IMR-90 (cell line): ENCODE measurements at regions not wholly inside any gene's neighbourhood (a gene's known extent, or its start where the extent isn't known, plus 50 kb on each side); places are given as distances from the start of the nearest gene placed in this dataset.

Experiments used
- CEBPB ChIP-seq: IDR thresholded peaks from 2 replicates; pipeline ENCODE4 v1.6.1; 2012; ENCODE audit warnings: low read depth, low read length, improper control_type of control experiment
- CHD1 ChIP-seq: IDR thresholded peaks from 2 replicates; pipeline ENCODE4 v1.6.1; 2012; ENCODE audit warnings: low read depth, low read length, improper control_type of control experiment
- CTCF ChIP-seq: conservative IDR thresholded peaks from 2 replicates; pipeline ENCODE4 v1.5.1; 2012; ENCODE audit warnings: mild to moderate bottlenecking, low read depth, low read length, improper control_type of control experiment
- ELK1 ChIP-seq: fragments of 150-350 bp; IDR thresholded peaks from 2 replicates; pipeline ENCODE4 v1.6.1; 2016; ENCODE audit warnings: low read depth, mild to moderate bottlenecking, low read length, moderate library complexity, borderline replicate concordance
- FOS ChIP-seq: fragments of 150-350 bp; IDR thresholded peaks from 2 replicates; pipeline ENCODE4 v1.6.1; 2016; ENCODE audit warnings: low read depth, low read length
- MAZ ChIP-seq: IDR thresholded peaks from 2 replicates; pipeline ENCODE4 v1.6.1; 2012; ENCODE audit warnings: low read depth, mild to moderate bottlenecking, low read length, improper control_type of control experiment, moderate library complexity, borderline replicate concordance
- MXI1 ChIP-seq: IDR thresholded peaks from 2 replicates; pipeline ENCODE4 v1.6.1; 2012; ENCODE audit warnings: low read depth, mild to moderate bottlenecking, low read length, moderate library complexity, borderline replicate concordance
- NFE2L2 ChIP-seq: fragments of 150-350 bp; IDR thresholded peaks from 2 replicates; pipeline ENCODE4 v1.6.1; 2016; ENCODE audit warnings: low read depth, mild to moderate bottlenecking, low read length
- POLR2A ChIP-seq: IDR thresholded peaks from 2 replicates; pipeline ENCODE4 v1.6.1; 2012; ENCODE audit warnings: mild to moderate bottlenecking, low read depth, low read length
- RAD21 ChIP-seq: IDR thresholded peaks from 2 replicates; pipeline ENCODE4 v1.6.1; 2012; ENCODE audit warnings: low read length, improper control_type of control experiment
- RCOR1 ChIP-seq: IDR thresholded peaks from 2 replicates; pipeline ENCODE4 v1.6.1; 2012; ENCODE audit warnings: mild to moderate bottlenecking, low read length, improper control_type of control experiment; ENCODE audit not compliant: insufficient replicate concordance
- RFX5 ChIP-seq: IDR thresholded peaks from 2 replicates; pipeline ENCODE4 v1.8.0; 2012; ENCODE audit warnings: low read depth, mild to moderate bottlenecking, low read length, moderate library complexity
- SMC3 ChIP-seq: fragments of 150-350 bp; IDR thresholded peaks from 2 replicates; pipeline ENCODE4 v1.6.1; 2016; ENCODE audit warnings: low read depth, mild to moderate bottlenecking, antibody characterized with exemption, low read length, moderate library complexity
- TF ChIP-seq, protein P1 (sequence below): fragments of 150-350 bp; IDR thresholded peaks from 2 replicates; pipeline ENCODE4 v1.6.1; 2017; ENCODE audit warnings: mild to moderate bottlenecking, antibody characterized with exemption, low read length, low read depth

DNA sequence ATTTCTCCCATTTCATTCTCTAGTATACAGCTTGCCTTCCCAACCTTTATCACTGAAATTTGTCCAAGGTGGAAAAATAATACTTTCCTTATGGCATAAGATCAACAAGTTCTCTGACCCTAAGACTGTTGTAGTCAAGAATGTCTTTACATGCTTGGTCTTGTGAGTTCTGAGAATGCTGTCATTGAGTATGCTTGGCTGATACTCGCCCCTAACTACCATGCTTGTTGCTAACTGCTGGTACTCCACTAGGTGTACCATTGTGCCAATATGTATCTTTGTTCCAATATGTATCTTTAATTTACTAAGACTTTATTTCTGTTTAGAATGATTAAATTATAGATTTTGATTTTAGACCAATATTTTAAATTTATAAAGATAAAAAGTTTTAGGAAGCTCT is 796.4 kb downstream of the PCDH7 start:
- TF ChIP-seq RFX5: no peak
- TF ChIP-seq CTCF: no peak
- TF ChIP-seq POLR2A: no peak
- no peak for TF ChIP-seq SMC3
- TF ChIP-seq ELK1: no peak
- TF ChIP-seq NFE2L2: no peak
- no peak for TF ChIP-seq CHD1
- no peak for TF ChIP-seq RAD21
- no peak for TF ChIP-seq FOS
- no peak for TF ChIP-seq MAZ
- TF ChIP-seq RCOR1: no peak
- no peak for TF ChIP-seq MXI1
- no peak for TF ChIP-seq CEBPB
- TF ChIP-seq, protein P1, sequence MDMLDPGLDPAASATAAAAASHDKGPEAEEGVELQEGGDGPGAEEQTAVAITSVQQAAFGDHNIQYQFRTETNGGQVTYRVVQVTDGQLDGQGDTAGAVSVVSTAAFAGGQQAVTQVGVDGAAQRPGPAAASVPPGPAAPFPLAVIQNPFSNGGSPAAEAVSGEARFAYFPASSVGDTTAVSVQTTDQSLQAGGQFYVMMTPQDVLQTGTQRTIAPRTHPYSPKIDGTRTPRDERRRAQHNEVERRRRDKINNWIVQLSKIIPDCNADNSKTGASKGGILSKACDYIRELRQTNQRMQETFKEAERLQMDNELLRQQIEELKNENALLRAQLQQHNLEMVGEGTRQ: no peak
